K562 (cell line): ENCODE measurements at regions not wholly inside any gene's neighbourhood (a gene's known extent, or its start where the extent isn't known, plus 50 kb on each side); places are given as distances from the start of the nearest gene placed in this dataset.

Source experiments
- ATAC-seq: fragments of 200-7000 bp; cut with Tn5 transposase; 3 replicates; pipeline ENCODE4 v1.9.1; 2020; ENCODE audit warnings: moderate library complexity
- BruUV-seq: library from RNA; stranded (reverse); fragments of 400-500 nt; replicated peaks from 2 replicates; lab custom pipeline; 2021; lab: Mats Ljungman, UMichigan
- CTCF ChIA-PET: fragments of 300-600 bp; formaldehyde crosslinking; extraction: SDS; loops from one replicate; lab custom pipeline; 2021; ENCODE audit warnings: low intra/inter-chr PET ratio; lab: Yijun Ruan, JAX
- POLR2A ChIA-PET: fragments of 300-600, 350-650 bp; sonication (Branson Sonifier 250); formaldehyde crosslinking; extraction: SDS; loops from one replicate; lab custom pipeline; 2021; ENCODE audit warnings: antibody characterized with exemption, inconsistent platforms; lab: Yijun Ruan, JAX
- DNase-seq, 4 experiments: peaks; one replicate each; pipeline versions ENCODE4 v3.0.0 to v3.0.0-alpha.2; 2011 to 2018; ENCODE audit warnings: low spot score in 3 of 4, mixed read lengths in 3 of 4; ENCODE audit errors: extremely low read depth in 1 of 4
- FAIRE-seq: peaks from 2 replicates; lab custom pipeline; 2011; peaks lifted over from hg19 to GRCh38; lab: Jason Lieb, UNC
- H2AFZ ChIP-seq: 2 replicates; pipeline ENCODE4 v1.6.0; 2011; ENCODE audit warnings: low read depth, low read length, control low read depth, inconsistent platforms
- H3K27ac ChIP-seq: fragments of 200-600 bp; 3 replicates; pipeline ENCODE4 v1.8.0; 2011; ENCODE audit warnings: low read depth, mild to moderate bottlenecking, control low read depth, inconsistent platforms, low read length, moderate library complexity, mixed read lengths; ENCODE audit errors: extremely low read depth
- H3K27me3 ChIP-seq, 2 experiments: fragments of 300-600 bp in 1 of 2; 2 replicates in 1 of 2; 3 replicates in 1 of 2; pipeline versions ENCODE4 v1.6.0 to v1.8.0; 2011; ENCODE audit warnings: inconsistent platforms in 2 of 2, low read length in 2 of 2, mild to moderate bottlenecking in 1 of 2, mixed read lengths in 1 of 2, moderate library complexity in 1 of 2; ENCODE audit not compliant: control insufficient read depth in 2 of 2, insufficient read depth in 2 of 2
- H3K36me3 ChIP-seq: fragments of 300-600 bp; 3 replicates; pipeline ENCODE4 v1.8.0; 2011; ENCODE audit warnings: mild to moderate bottlenecking, low read length, inconsistent platforms; ENCODE audit not compliant: control insufficient read depth, insufficient read depth
- H3K4me1 ChIP-seq, 2 experiments: fragments of 200-600 bp in 1 of 2; replicated peaks in 1 of 2; 2 replicates in 1 of 2; 3 replicates in 1 of 2; pipeline versions ENCODE4 v1.5.1 to v1.8.0; 2011; ENCODE audit warnings: inconsistent platforms in 2 of 2, low read length in 2 of 2, mild to moderate bottlenecking in 1 of 2, mixed read lengths in 1 of 2, moderate library complexity in 1 of 2; ENCODE audit not compliant: control insufficient read depth in 2 of 2, insufficient read depth in 2 of 2
- H3K4me2 ChIP-seq: 2 replicates; pipeline ENCODE4 v1.6.1; 2011; ENCODE audit warnings: low read length, control low read depth, inconsistent platforms, mixed read lengths; ENCODE audit not compliant: insufficient read depth
- H3K4me3 ChIP-seq: fragments of 200-600 bp; sonication (generic), shearing (Covaris generic); 2 replicates; pipeline ENCODE4 v1.5.1; 2016; ENCODE audit warnings: control low read depth, inconsistent platforms
- H3K79me2 ChIP-seq: fragments of 200-600 bp; 3 replicates; pipeline ENCODE4 v1.8.0; 2011; ENCODE audit warnings: low read length, inconsistent platforms; ENCODE audit not compliant: control insufficient read depth, insufficient read depth
- H3K9ac ChIP-seq, 2 experiments: 2 replicates each; pipeline versions ENCODE4 v1.6.0 to v1.6.1; 2011; ENCODE audit warnings: low read depth in 2 of 2, low read length in 2 of 2, control low read depth in 1 of 2, inconsistent platforms in 1 of 2, mild to moderate bottlenecking in 1 of 2, mixed read lengths in 1 of 2; ENCODE audit not compliant: insufficient read depth in 1 of 2
- H3K9me1 ChIP-seq: one replicate; pipeline ENCODE4 v1.6.0; 2011; ENCODE audit warnings: inconsistent platforms, mild to moderate bottlenecking, low read length, moderate library complexity; ENCODE audit not compliant: control insufficient read depth, insufficient read depth
- H3K9me3 ChIP-seq: replicated peaks from 2 replicates; pipeline ENCODE4 v1.5.1; 2011; ENCODE audit warnings: low read depth, low read length, inconsistent platforms; ENCODE audit not compliant: control insufficient read depth, insufficient read depth
- H4K20me1 ChIP-seq: replicated peaks from 2 replicates; pipeline ENCODE4 v1.6.1; 2011; ENCODE audit warnings: low read length, inconsistent platforms, mixed read lengths; ENCODE audit not compliant: control insufficient read depth, insufficient read depth
- KAT2B ChIP-seq: IDR thresholded peaks from one replicate; pipeline ENCODE4 v1.6.1; 2012; ENCODE audit warnings: low read depth, mild to moderate bottlenecking, control low read depth, inconsistent platforms, low read length, moderate library complexity
- STAG1 ChIP-seq: sonication (generic); formaldehyde crosslinking; IDR thresholded peaks from 2 replicates; pipeline ENCODE4 v1.5.0; 2020; ENCODE audit warnings: missing genetic modification reagents, borderline replicate concordance
- TAF9B ChIP-seq: fragments of 450-650 bp; IDR thresholded peaks from 2 replicates; pipeline ENCODE4 v1.6.1; 2018; ENCODE audit warnings: mild to moderate bottlenecking; ENCODE audit not compliant: partially characterized antibody
- TFAM ChIP-seq: fragments of 250-450 bp; sonication (Bioruptor Pico); conservative IDR thresholded peaks from 2 replicates; pipeline ENCODE4 v1.5.0; 2021; ENCODE audit warnings: mild to moderate bottlenecking, moderate library complexity
- ZBTB7A ChIP-seq: IDR thresholded peaks from 2 replicates; pipeline ENCODE4 v1.6.1; 2011; ENCODE audit warnings: low read depth, mild to moderate bottlenecking, low read length, moderate library complexity, borderline replicate concordance; ENCODE audit not compliant: control insufficient read depth
- ZC3H8 ChIP-seq: fragments of 450-650 bp; IDR thresholded peaks from 2 replicates; pipeline ENCODE4 v1.6.1; 2017
- ZKSCAN1 ChIP-seq: fragments of 150-350 bp; IDR thresholded peaks from 2 replicates; pipeline ENCODE4 v1.6.1; 2016; ENCODE audit warnings: low read depth, low read length
- WGBS: fragments of 100-300 bp; shearing (Covaris generic); methylation state at CpG from one replicate; pipeline ENCODE4 v1.1.6; 2016; ENCODE audit warnings: low coverage, mixed read lengths; ENCODE audit not compliant: insufficient coverage; ENCODE audit errors: missing lambda C conversion rate; 5-methylcytosine and 5-hydroxymethylcytosine counted together
- in situ Hi-C: fragments of 300-500 bp; cut with MboI; formaldehyde crosslinking; loops from 4 replicates; pipeline ENCODE4 v1.15.0; 2018; ENCODE audit warnings: inconsistent platforms, mixed read lengths
- intact Hi-C: fragments of 100-400 bp; cut with micrococcal nuclease; formaldehyde crosslinking; loops from 2 replicates; pipeline ENCODE4 v1.14.2; 2022
- TF ChIP-seq, protein P1 (sequence below): fragments of 250-450 bp; sonication (Bioruptor Pico); IDR thresholded peaks from 2 replicates; pipeline ENCODE4 v1.4.0; 2020; ENCODE audit warnings: mild to moderate bottlenecking, moderate library complexity
- TF ChIP-seq, protein P2 (sequence below), 2 experiments: fragments of 200-800 bp in 1 of 2; sonication (Bioruptor generic) in 1 of 2; sonication (generic) in 1 of 2; formaldehyde crosslinking in 1 of 2; IDR thresholded peaks in 1 of 2; conservative IDR thresholded peaks in 1 of 2; 2 replicates each; pipeline versions ENCODE4 v1.5.0 to v1.6.1; 2016 to 2020; ENCODE audit warnings: missing compliant biosample characterization in 1 of 2, missing genetic modification characterization in 1 of 2, missing genetic modification reagents in 1 of 2
- TF ChIP-seq, protein P3 (sequence below), 2 experiments: fragments of 450-650 bp in 1 of 2; IDR thresholded peaks; 2 replicates each; pipeline ENCODE4 v1.6.1; 2011 to 2017; ENCODE audit warnings: low read depth in 2 of 2, antibody characterized with exemption in 1 of 2, borderline replicate concordance in 1 of 2, low read length in 1 of 2, mild to moderate bottlenecking in 1 of 2, mixed read lengths in 1 of 2; ENCODE audit not compliant: control insufficient read depth in 1 of 2

DNA sequence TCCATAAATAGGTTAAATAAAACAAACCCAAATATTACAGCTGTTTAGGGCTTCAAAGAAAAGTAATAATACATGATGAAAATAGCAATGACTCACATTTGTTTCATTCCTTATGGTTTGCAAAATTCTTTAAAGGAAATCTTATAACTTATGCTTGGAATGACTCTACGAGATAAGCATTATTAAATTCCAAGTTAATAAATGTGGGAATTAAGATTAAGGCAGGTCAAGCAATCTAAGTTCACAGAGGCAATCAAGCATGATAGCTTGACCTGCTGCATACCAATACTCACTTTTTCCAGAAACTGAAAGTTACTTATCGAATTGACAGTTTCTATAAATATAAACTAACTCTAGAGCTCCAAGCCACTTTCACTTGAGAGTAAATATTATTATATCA lies 1002.9 kb upstream of the SEL1L start (continued):
- TF ChIP-seq STAG1: no peak
- TF ChIP-seq TAF9B: no peak
- no peak for TF ChIP-seq ZBTB7A
- no peak for TF ChIP-seq TFAM (CRISPR knock-in tag)

DNA sequence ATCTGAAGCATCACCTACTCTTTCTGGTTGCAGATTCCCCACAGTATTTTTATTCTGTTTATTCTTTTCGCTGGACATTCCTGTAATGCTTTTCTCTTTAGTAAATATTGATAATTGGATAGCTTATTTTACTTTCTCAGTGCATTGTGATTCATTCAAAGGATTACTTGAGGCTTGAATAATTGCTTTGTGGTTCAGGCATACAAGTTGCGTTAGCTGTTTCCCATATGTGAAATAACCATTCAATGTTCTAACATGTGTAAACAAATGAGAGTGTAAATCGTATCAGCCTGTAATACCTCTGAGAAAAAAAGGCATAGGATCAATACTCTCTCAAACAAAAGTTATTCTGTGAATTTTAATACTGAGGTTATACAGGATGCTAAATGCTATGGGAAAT lies 1004.2 kb upstream of the SEL1L start:
- FAIRE-seq (no peak), DNase-seq (no peak), ATAC-seq (no peak)
- POLR2A ChIA-PET: interaction anchor here (0.6 kb wide), 2 partner anchors 107 to 242 kb away, joined by 3 read pairs; no protein-coding TSS in a partner anchor
- no peaks in the 10 kb centered on the region for H3K27me3 ChIP-seq
- no peak overlapping the region for H3K4me2 ChIP-seq
- H3K79me2 ChIP-seq: no peaks in the 10 kb centered on the region
- no peaks in the 10 kb centered on the region for H3K4me1 ChIP-seq
- intact Hi-C loops (no loop called here), in situ Hi-C loops (no loop called here)
- no peaks in the 10 kb centered on the region for H4K20me1 ChIP-seq
- H3K4me3 ChIP-seq: no peak overlapping the region
- CTCF ChIA-PET: no interaction called here
- BruUV-seq: no TSS peak
- no peaks in the 10 kb centered on the region for H3K9me3 ChIP-seq
- 0% methylated on average over 3 of the region's 3 CpGs for WGBS
- no peak overlapping the region for H3K27ac ChIP-seq
- TF ChIP-seq, protein P1, sequence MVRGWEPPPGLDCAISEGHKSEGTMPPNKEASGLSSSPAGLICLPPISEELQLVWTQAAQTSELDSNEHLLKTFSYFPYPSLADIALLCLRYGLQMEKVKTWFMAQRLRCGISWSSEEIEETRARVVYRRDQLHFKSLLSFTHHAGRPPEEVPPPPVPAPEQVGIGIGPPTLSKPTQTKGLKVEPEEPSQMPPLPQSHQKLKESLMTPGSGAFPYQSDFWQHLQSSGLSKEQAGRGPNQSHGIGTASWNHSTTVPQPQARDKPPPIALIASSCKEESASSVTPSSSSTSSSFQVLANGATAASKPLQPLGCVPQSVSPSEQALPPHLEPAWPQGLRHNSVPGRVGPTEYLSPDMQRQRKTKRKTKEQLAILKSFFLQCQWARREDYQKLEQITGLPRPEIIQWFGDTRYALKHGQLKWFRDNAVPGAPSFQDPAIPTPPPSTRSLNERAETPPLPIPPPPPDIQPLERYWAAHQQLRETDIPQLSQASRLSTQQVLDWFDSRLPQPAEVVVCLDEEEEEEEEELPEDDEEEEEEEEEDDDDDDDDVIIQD (CRISPR knock-in tag): no peak
- TF ChIP-seq, protein P2, sequence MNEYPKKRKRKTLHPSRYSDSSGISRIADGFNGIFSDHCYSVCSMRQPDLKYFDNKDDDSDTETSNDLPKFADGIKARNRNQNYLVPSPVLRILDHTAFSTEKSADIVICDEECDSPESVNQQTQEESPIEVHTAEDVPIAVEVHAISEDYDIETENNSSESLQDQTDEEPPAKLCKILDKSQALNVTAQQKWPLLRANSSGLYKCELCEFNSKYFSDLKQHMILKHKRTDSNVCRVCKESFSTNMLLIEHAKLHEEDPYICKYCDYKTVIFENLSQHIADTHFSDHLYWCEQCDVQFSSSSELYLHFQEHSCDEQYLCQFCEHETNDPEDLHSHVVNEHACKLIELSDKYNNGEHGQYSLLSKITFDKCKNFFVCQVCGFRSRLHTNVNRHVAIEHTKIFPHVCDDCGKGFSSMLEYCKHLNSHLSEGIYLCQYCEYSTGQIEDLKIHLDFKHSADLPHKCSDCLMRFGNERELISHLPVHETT (CRISPR knock-in tag; conservative IDR thresholded peaks at IDR 0.05 in 1 of 2, IDR thresholded peaks at IDR 0.05 in 1 of 2): no peak
- no peak for TF ChIP-seq ZKSCAN1
- no peak for TF ChIP-seq ZC3H8
- TF ChIP-seq TFAM (CRISPR knock-in tag): no peak
- no peak for TF ChIP-seq KAT2B
- TF ChIP-seq, protein P3, sequence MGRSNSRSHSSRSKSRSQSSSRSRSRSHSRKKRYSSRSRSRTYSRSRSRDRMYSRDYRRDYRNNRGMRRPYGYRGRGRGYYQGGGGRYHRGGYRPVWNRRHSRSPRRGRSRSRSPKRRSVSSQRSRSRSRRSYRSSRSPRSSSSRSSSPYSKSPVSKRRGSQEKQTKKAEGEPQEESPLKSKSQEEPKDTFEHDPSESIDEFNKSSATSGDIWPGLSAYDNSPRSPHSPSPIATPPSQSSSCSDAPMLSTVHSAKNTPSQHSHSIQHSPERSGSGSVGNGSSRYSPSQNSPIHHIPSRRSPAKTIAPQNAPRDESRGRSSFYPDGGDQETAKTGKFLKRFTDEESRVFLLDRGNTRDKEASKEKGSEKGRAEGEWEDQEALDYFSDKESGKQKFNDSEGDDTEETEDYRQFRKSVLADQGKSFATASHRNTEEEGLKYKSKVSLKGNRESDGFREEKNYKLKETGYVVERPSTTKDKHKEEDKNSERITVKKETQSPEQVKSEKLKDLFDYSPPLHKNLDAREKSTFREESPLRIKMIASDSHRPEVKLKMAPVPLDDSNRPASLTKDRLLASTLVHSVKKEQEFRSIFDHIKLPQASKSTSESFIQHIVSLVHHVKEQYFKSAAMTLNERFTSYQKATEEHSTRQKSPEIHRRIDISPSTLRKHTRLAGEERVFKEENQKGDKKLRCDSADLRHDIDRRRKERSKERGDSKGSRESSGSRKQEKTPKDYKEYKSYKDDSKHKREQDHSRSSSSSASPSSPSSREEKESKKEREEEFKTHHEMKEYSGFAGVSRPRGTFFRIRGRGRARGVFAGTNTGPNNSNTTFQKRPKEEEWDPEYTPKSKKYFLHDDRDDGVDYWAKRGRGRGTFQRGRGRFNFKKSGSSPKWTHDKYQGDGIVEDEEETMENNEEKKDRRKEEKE (IDR thresholded peaks at IDR 0.05; ENCODE audit: borderline replicate concordance in 1 of 2, control insufficient read depth in 1 of 2, low read depth in 2 of 2, low read length in 1 of 2): no peak
- H2AFZ ChIP-seq: no peak overlapping the region
- no peaks in the 10 kb centered on the region for H3K36me3 ChIP-seq
- H3K9ac ChIP-seq: no peak overlapping the region
- H3K9me1 ChIP-seq: no peaks in the 10 kb centered on the region
